ENCODE measurements at regions not wholly inside any gene's neighbourhood (a gene's known extent, or its start where the extent isn't known, plus 50 kb on each side); places are given as distances from the start of the nearest gene placed in this dataset.
"Not testable (repeated sequence)": the region's sequence is repeated elsewhere in the genome, so short reads cannot be mapped to it uniquely, and the experiment has no call there.

DNA sequence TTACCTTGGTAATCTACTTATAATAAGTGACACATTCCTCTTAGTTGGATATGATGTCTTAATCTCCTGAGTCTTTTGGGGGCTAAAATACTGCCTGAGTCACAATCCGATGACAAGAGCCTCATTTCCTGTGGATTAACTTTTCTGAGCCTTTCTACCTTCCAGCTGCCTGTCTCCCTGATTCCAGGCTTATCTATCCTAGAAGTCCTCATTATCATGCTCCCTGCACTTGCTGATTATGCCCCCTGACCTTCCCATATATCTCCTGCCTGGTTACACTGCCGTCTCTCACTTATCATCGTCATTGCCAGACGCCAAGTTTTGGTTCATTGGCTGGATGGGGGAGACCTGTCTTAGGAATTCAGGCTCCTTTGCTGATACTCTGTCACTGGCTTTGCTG lies 727.4 kb upstream of the CA10 start:
- H3K9me2 ChIP-seq: no peaks in the 10 kb centered on the region
- H3K79me2 ChIP-seq (ENCODE audit: insufficient read depth): no peaks in the 10 kb centered on the region
- ChIA-PET POLR2A (no interaction called here), CTCF (no interaction called here)
- no peaks in the 10 kb centered on the region for H3F3A ChIP-seq (replicated peaks; ENCODE audit: insufficient read depth)
- no peaks in the 10 kb centered on the region for H4K20me1 ChIP-seq (ENCODE audit: insufficient read depth)
- no peak for TF ChIP-seq MEF2A (IDR thresholded peaks at IDR 0.05; ENCODE audit: borderline replicate concordance, low read depth)
- WGBS (ENCODE audit: low lambda C conversion rate): 31% methylated on average over 4 of the region's 4 CpGs
- peak; percentile 9 for DNase-seq
- H2AFZ ChIP-seq (ENCODE audit: low read depth): no peak overlapping the region
- H3K27me3 ChIP-seq (ENCODE audit: insufficient read depth): no peaks in the 10 kb centered on the region
- no peak overlapping the region for H3K9ac ChIP-seq
- H3K36me3 ChIP-seq (replicated peaks in 1 of 2; ENCODE audit: control insufficient read depth in 1 of 2, insufficient read depth in 2 of 2, low read length in 1 of 2): no peaks in the 10 kb centered on the region
- H3K4me1 ChIP-seq (ENCODE audit: control insufficient read depth in 1 of 2, insufficient read depth in 2 of 2, low read depth in 1 of 2, low read length in 1 of 2): no peaks in the 10 kb centered on the region
- H3K27ac ChIP-seq (ENCODE audit: low read depth in 2 of 2, low read length in 1 of 2): no peak overlapping the region
- no peak overlapping the region for H3K4me3 ChIP-seq (ENCODE audit: low read depth in 2 of 2, low read length in 1 of 2)
- H3K4me2 ChIP-seq: no peak overlapping the region
- H3K9me3 ChIP-seq: no peaks in the 10 kb centered on the region; the same call in 1 of the 2 replicates

DNA sequence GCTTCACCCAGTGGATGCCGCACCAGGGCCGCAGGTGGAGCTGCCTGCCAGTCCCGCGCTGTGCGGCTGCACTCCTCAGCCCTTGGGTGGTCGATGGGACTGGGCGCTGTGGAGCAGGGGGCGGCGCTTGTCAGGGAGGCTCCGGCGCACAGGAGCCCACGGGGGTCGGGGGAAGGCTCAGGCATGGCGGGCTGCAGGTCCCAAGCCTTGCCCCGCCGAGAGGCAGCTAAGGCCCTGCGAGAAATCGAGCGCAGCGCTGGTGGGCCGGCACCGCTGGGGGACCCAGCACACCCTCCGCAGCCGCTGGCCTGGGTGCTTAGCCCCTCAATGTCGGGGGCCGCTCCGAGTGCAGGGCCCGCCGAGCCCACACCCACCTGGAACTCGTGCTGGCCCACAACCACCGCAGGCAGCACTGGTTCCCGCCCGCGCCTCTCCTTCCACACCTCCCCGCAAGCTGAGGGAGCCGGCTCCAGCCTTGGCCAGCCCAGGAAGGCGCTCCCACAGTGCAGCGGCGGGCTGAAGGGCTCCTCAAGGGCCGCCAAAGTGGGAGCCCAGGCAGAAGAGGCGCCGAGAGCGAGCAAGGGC lies 725.5 kb upstream of the CA10 start:
- H3K9me3 ChIP-seq; H3K9me2 ChIP-seq; DNase-seq; H2AFZ ChIP-seq (ENCODE audit: low read depth); H3F3A ChIP-seq (replicated peaks; ENCODE audit: insufficient read depth); H3K79me2 ChIP-seq (ENCODE audit: insufficient read depth); H3K36me3 ChIP-seq (replicated peaks in 1 of 2; ENCODE audit: control insufficient read depth in 1 of 2, insufficient read depth in 2 of 2, low read length in 1 of 2); H3K4me1 ChIP-seq (ENCODE audit: control insufficient read depth in 1 of 2, insufficient read depth in 2 of 2, low read depth in 1 of 2, low read length in 1 of 2); H3K4me2 ChIP-seq; POLR2A ChIA-PET; H3K9ac ChIP-seq; H3K27me3 ChIP-seq (ENCODE audit: insufficient read depth); H3K4me3 ChIP-seq (ENCODE audit: low read depth in 2 of 2, low read length in 1 of 2); H4K20me1 ChIP-seq (ENCODE audit: insufficient read depth); CTCF ChIA-PET; H3K27ac ChIP-seq (ENCODE audit: low read depth in 2 of 2, low read length in 1 of 2): not testable (repeated sequence)
- 59% methylated on average over 22 of the region's 43 CpGs for WGBS (ENCODE audit: low lambda C conversion rate)

GRCh38 chr17:52846767-52847166 lies 688.3 kb upstream of the CA10 start:
- H3K9me3 ChIP-seq; H3K79me2 ChIP-seq (ENCODE audit: insufficient read depth); H3F3A ChIP-seq (replicated peaks; ENCODE audit: insufficient read depth); H2AFZ ChIP-seq (ENCODE audit: low read depth); H3K27ac ChIP-seq (ENCODE audit: low read depth in 2 of 2, low read length in 1 of 2); H3K36me3 ChIP-seq (replicated peaks in 1 of 2; ENCODE audit: control insufficient read depth in 1 of 2, insufficient read depth in 2 of 2, low read length in 1 of 2); H3K9ac ChIP-seq; H3K4me3 ChIP-seq (ENCODE audit: low read depth in 2 of 2, low read length in 1 of 2); DNase-seq; H3K4me1 ChIP-seq (ENCODE audit: control insufficient read depth in 1 of 2, insufficient read depth in 2 of 2, low read depth in 1 of 2, low read length in 1 of 2); H3K9me2 ChIP-seq; H4K20me1 ChIP-seq (ENCODE audit: insufficient read depth); H3K4me2 ChIP-seq; CTCF ChIA-PET; H3K27me3 ChIP-seq (ENCODE audit: insufficient read depth); POLR2A ChIA-PET: not testable (repeated sequence)
- 38% methylated on average over 3 of the region's 3 CpGs for WGBS (ENCODE audit: low lambda C conversion rate)

- no peaks in the 10 kb centered on the region for H4K20me1 ChIP-seq (ENCODE audit: insufficient read depth)
- H3F3A ChIP-seq (replicated peaks; ENCODE audit: insufficient read depth): no peaks in the 10 kb centered on the region
- no peaks in the 10 kb centered on the region for H3K79me2 ChIP-seq (ENCODE audit: insufficient read depth)
- ChIA-PET CTCF (interaction anchor here (0.6 kb wide), 1 partner anchor 10 kb away, joined by 3 read pairs; no protein-coding TSS in a partner anchor), POLR2A (no interaction called here)
- H3K4me1 ChIP-seq (ENCODE audit: control insufficient read depth in 1 of 2, insufficient read depth in 2 of 2, low read depth in 1 of 2, low read length in 1 of 2): no peaks in the 10 kb centered on the region
- no peaks in the 10 kb centered on the region for H3K27me3 ChIP-seq (ENCODE audit: insufficient read depth)
- H3K9me2 ChIP-seq: no peaks in the 10 kb centered on the region
- H3K9ac ChIP-seq: no peak overlapping the region
- no peaks in the 10 kb centered on the region for H3K36me3 ChIP-seq (replicated peaks in 1 of 2; ENCODE audit: control insufficient read depth in 1 of 2, insufficient read depth in 2 of 2, low read length in 1 of 2)
- H3K4me3 ChIP-seq (ENCODE audit: low read depth in 2 of 2, low read length in 1 of 2): no peak overlapping the region
- H3K27ac ChIP-seq (ENCODE audit: low read depth in 2 of 2, low read length in 1 of 2): no peak overlapping the region
- no peak overlapping the region for H3K4me2 ChIP-seq
- no peak for DNase-seq
- 65% methylated on average over 12 of the region's 12 CpGs for WGBS (ENCODE audit: low lambda C conversion rate)
- no peaks in the 10 kb centered on the region for H3K9me3 ChIP-seq
- no peak overlapping the region for H2AFZ ChIP-seq (ENCODE audit: low read depth)
- TF ChIP-seq FOSL2 (IDR thresholded peaks at IDR 0.05; ENCODE audit: borderline replicate concordance, low read depth): no peak
- TF ChIP-seq REST (IDR thresholded peaks at IDR 0.05; ENCODE audit: low read depth, low read length): no peak
- no peak for TF ChIP-seq RAD21 (IDR thresholded peaks at IDR 0.05; ENCODE audit: low read length)
- no peak for TF ChIP-seq GATA2 (CRISPR knock-in tag; IDR thresholded peaks at IDR 0.05)
- TF ChIP-seq EP300 (IDR thresholded peaks at IDR 0.05; ENCODE audit: borderline replicate concordance in 1 of 2, low read depth in 1 of 2, low read length in 1 of 2): no peak
- no peak for TF ChIP-seq NRF1 (IDR thresholded peaks at IDR 0.05; ENCODE audit: low read depth, low read length)
- TF ChIP-seq EZH2phosphoT487 (IDR thresholded peaks at IDR 0.05; ENCODE audit: borderline replicate concordance, low read depth): no peak
- TF ChIP-seq TEAD4 (IDR thresholded peaks at IDR 0.05; ENCODE audit: borderline replicate concordance, insufficient read depth): no peak
- TF ChIP-seq, protein P1, sequence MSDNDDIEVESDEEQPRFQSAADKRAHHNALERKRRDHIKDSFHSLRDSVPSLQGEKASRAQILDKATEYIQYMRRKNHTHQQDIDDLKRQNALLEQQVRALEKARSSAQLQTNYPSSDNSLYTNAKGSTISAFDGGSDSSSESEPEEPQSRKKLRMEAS (IDR thresholded peaks at IDR 0.05; ENCODE audit: low read depth): no peak
- no peak for TF ChIP-seq SIN3A (IDR thresholded peaks at IDR 0.05; ENCODE audit: borderline replicate concordance, low read depth, low read length)
- no peak for TF ChIP-seq TAF1 (IDR thresholded peaks at IDR 0.05; ENCODE audit: borderline replicate concordance, low read depth, low read length)
These were observed 683.5 kb upstream of the CA10 start for GRCh38 chr17:52841971-52842370.
